Brain microvascular endothelial cell (primary cell): ENCODE measurements at regions not wholly inside any gene's neighbourhood (a gene's known extent, or its start where the extent isn't known, plus 50 kb on each side); places are given as distances from the start of the nearest gene placed in this dataset.
"Not testable (repeated sequence)": the region's sequence is repeated elsewhere in the genome, so short reads cannot be mapped to it uniquely, and the experiment has no call there.

Experiments
- DNase-seq: peaks from one replicate; pipeline ENCODE4 v3.0.0-alpha.2; 2020
- H3K27ac ChIP-seq: fragments of 250-450 bp; sonication (Bioruptor Pico); 2 replicates; pipeline ENCODE4 v1.5.1; 2020; ENCODE audit warnings: mild to moderate bottlenecking, moderate library complexity
- H3K27me3 ChIP-seq: fragments of 250-450 bp; sonication (Bioruptor Pico); replicated peaks from 2 replicates; pipeline ENCODE4 v1.5.1; 2020; ENCODE audit warnings: mild to moderate bottlenecking
- H3K36me3 ChIP-seq: fragments of 250-450 bp; sonication (Bioruptor Pico); replicated peaks from 2 replicates; pipeline ENCODE4 v1.5.1; 2020; ENCODE audit warnings: mild to moderate bottlenecking
- H3K4me3 ChIP-seq: 2 replicates; pipeline ENCODE4 v1.5.1; 2011; ENCODE audit warnings: low read depth, mild to moderate bottlenecking, control low read depth, low read length, moderate library complexity
- CTCF ChIP-seq: IDR thresholded peaks from 2 replicates; pipeline ENCODE4 v1.5.1; 2011; ENCODE audit warnings: low read depth, mild to moderate bottlenecking, moderate library complexity, low read length, control low read depth, inconsistent platforms; ENCODE audit errors: missing control alignments
- in situ Hi-C: cut with HindIII; loops from 2 replicates; pipeline ENCODE4 v1.10.0; 2017; ENCODE audit warnings: low sequenced_read_pairs, low pct_ligation_motif_present

- in situ Hi-C loops = no loop called here
- TF ChIP-seq CTCF = no peak
- no peaks in the 10 kb centered on the region for H3K36me3 ChIP-seq
- DNase-seq = no peak
- H3K4me3 ChIP-seq = no peak overlapping the region
- no peak overlapping the region for H3K27ac ChIP-seq
- H3K27me3 ChIP-seq = no peaks in the 10 kb centered on the region
Observed at GRCh38 chr5:8840237-8840636, 705.6 kb downstream of the SEMA5A start.

GRCh38 chr5:8840746-8841145, 705.1 kb downstream of the SEMA5A start:
- in situ Hi-C loops, H3K36me3 ChIP-seq, H3K4me3 ChIP-seq, DNase-seq, H3K27me3 ChIP-seq, H3K27ac ChIP-seq: not testable (repeated sequence)

GRCh38 chr5:8842971-8843551, 702.8 kb downstream of the SEMA5A start:
- peak; percentile 54 for DNase-seq
- TF ChIP-seq CTCF = peak; percentile 79
- H3K4me3 ChIP-seq = no peak overlapping the region
- no peaks in the 10 kb centered on the region for H3K36me3 ChIP-seq
- H3K27ac ChIP-seq = no peak overlapping the region
- H3K27me3 ChIP-seq = no peaks in the 10 kb centered on the region
- in situ Hi-C loops = no loop called here

GRCh38 chr5:8843771-8844170, 702.1 kb downstream of the SEMA5A start:
- TF ChIP-seq CTCF = no peak
- Histone ChIP-seq H3K4me3 (no peak overlapping the region), H3K36me3 (no peaks in the 10 kb centered on the region), H3K27me3 (no peaks in the 10 kb centered on the region), H3K27ac (peak overlapping the region; percentile 8)
- in situ Hi-C loops = no loop called here
- peak; percentile 62 for DNase-seq

- in situ Hi-C loops = no loop called here
- Histone ChIP-seq H3K36me3 (no peaks in the 10 kb centered on the region), H3K27me3 (no peaks in the 10 kb centered on the region), H3K27ac (peak overlapping the region; percentile 8), H3K4me3 (no peak overlapping the region)
- DNase-seq = no peak
- TF ChIP-seq CTCF = no peak
Observed at GRCh38 chr5:8844206-8844605, 701.7 kb downstream of the SEMA5A start.

- H3K27me3 ChIP-seq = no peaks in the 10 kb centered on the region
- H3K4me3 ChIP-seq = no peak overlapping the region
- DNase-seq = no peak
- no peak for TF ChIP-seq CTCF
- H3K36me3 ChIP-seq = no peaks in the 10 kb centered on the region
- H3K27ac ChIP-seq = peak overlapping the region; percentile 49
- in situ Hi-C loops = no loop called here
Observed at GRCh38 chr5:8844847-8845246, 701.0 kb downstream of the SEMA5A start.
